ENCODE measurements at regions not wholly inside any gene's neighbourhood (a gene's known extent, or its start where the extent isn't known, plus 50 kb on each side); places are given as distances from the start of the nearest gene placed in this dataset.

DNA sequence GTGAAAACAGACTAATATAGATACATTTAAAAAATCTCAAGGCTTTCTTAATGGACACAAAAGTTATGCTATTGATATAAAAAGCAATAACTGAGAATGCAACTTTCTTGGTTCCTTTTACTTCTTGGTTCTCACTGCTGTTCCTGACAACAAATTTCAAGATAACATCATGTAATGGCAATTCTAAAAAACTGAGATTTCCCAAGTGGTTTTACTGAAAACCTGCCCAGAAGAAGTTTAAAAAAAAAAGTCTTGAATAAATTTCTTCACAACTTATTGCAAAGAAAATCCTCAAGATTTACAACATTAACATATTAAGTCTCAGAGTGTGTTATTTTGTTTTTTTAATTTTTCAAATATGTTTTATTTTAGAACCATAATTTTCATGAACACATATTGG, 302.8 kb upstream of the COX7C start:
- H3K27ac ChIP-seq (ENCODE audit: insufficient read depth, low read length, poor library complexity, severe bottlenecking) = no peak overlapping the region
- DNase-seq (no peak), ATAC-seq (ENCODE audit: low read depth in 2 of 2) (no peak)
- H3K4me3 ChIP-seq (ENCODE audit: low read depth, low read length) = no peak overlapping the region
- Mint-ChIP-seq H3K9me3 (peaks cover 0 to 2% (median 0%) of the 10 kb centered on the region in 7 donors), H3K4me1 (no peaks in the 10 kb centered on the region), H3K27ac (no peak overlapping the region), H3K36me3 (no peaks in the 10 kb centered on the region), H3K27me3 (no peaks in the 10 kb centered on the region), H3K4me3 (no peak overlapping the region)
- H3K27me3 ChIP-seq (ENCODE audit: control insufficient read depth, insufficient read depth, low read length) = no peaks in the 10 kb centered on the region
- no peaks in the 10 kb centered on the region for H3K4me1 ChIP-seq (ENCODE audit: control insufficient read depth, insufficient read depth, low read length, poor library complexity, severe bottlenecking)
- H3K36me3 ChIP-seq (ENCODE audit: control insufficient read depth, insufficient read depth, low read length) = no peaks in the 10 kb centered on the region
- no peaks in the 10 kb centered on the region for H3K9me3 ChIP-seq (ENCODE audit: control insufficient read depth in 2 of 2, low read length in 2 of 2)

DNA sequence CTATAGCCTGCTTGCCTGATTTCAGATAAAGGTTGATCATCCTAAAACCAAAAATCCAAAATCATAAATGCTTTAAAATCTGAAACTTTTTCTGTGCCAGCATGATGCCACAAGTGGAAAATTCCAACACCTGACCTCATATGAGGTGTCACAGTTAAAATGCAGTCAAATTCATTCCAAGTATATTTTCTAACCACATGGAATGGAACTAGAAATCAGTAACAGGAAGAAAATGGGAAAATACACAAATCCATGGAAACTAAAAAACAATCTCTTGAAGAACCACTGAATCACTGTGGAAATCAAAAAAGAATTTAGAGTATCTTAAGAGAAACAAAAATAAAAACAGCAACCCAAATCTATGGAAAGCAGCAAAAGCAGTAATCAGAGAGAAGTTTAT, 297.5 kb upstream of the COX7C start:
- no peaks in the 10 kb centered on the region for H3K36me3 Mint-ChIP-seq
- DNase-seq (no peak), ATAC-seq (ENCODE audit: low read depth in 2 of 2) (no peak)
- H3K4me3 Mint-ChIP-seq = no peak overlapping the region
- Histone ChIP-seq H3K27me3 (ENCODE audit: control insufficient read depth, insufficient read depth, low read length) (no peaks in the 10 kb centered on the region), H3K4me3 (ENCODE audit: low read depth, low read length) (no peak overlapping the region), H3K36me3 (ENCODE audit: control insufficient read depth, insufficient read depth, low read length) (no peaks in the 10 kb centered on the region), H3K9me3 (ENCODE audit: control insufficient read depth in 2 of 2, low read length in 2 of 2) (no peaks in the 10 kb centered on the region), H3K27ac (ENCODE audit: insufficient read depth, low read length, poor library complexity, severe bottlenecking) (no peak overlapping the region), H3K4me1 (ENCODE audit: control insufficient read depth, insufficient read depth, low read length, poor library complexity, severe bottlenecking) (no peaks in the 10 kb centered on the region)
- no peaks in the 10 kb centered on the region for H3K4me1 Mint-ChIP-seq
- H3K9me3 Mint-ChIP-seq = peaks cover 0 to 2% (median 0%) of the 10 kb centered on the region in 7 donors
- no peaks in the 10 kb centered on the region for H3K27me3 Mint-ChIP-seq
- H3K27ac Mint-ChIP-seq = no peak overlapping the region

DNA sequence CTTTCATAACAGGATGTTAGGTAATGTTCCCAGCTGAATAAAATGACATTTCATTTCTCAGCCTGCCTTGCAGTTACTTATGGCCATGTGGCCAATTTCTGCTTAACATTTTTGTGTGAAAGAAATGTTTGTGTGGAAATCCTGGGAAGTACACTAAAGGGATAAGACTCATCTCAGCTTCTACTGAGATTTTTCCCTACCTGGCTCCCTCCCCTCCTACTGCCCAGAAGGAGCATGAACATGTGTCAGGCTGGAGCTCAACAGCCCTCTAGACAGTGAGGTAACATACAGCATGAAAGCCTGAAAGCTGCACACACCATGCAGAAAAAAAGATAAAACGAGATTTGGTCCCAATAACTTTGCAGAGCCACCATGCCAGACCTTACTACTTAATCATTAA, 288.4 kb upstream of the COX7C start:
- Mint-ChIP-seq H3K27me3 (no peaks in the 10 kb centered on the region), H3K27ac (no peak overlapping the region), H3K4me1 (no peaks in the 10 kb centered on the region), H3K4me3 (no peak overlapping the region), H3K36me3 (no peaks in the 10 kb centered on the region), H3K9me3 (peaks cover 0 to 5% (median 0%) of the 10 kb centered on the region in 7 donors)
- DNase-seq = no peak
- Histone ChIP-seq H3K4me3 (ENCODE audit: low read depth, low read length) (no peak overlapping the region), H3K27me3 (ENCODE audit: control insufficient read depth, insufficient read depth, low read length) (no peaks in the 10 kb centered on the region), H3K27ac (ENCODE audit: insufficient read depth, low read length, poor library complexity, severe bottlenecking) (no peak overlapping the region), H3K4me1 (ENCODE audit: control insufficient read depth, insufficient read depth, low read length, poor library complexity, severe bottlenecking) (no peaks in the 10 kb centered on the region), H3K36me3 (ENCODE audit: control insufficient read depth, insufficient read depth, low read length) (no peaks in the 10 kb centered on the region), H3K9me3 (ENCODE audit: control insufficient read depth in 2 of 2, low read length in 2 of 2) (no peaks in the 10 kb centered on the region)
- no peak for ATAC-seq (ENCODE audit: low read depth in 2 of 2)

DNA sequence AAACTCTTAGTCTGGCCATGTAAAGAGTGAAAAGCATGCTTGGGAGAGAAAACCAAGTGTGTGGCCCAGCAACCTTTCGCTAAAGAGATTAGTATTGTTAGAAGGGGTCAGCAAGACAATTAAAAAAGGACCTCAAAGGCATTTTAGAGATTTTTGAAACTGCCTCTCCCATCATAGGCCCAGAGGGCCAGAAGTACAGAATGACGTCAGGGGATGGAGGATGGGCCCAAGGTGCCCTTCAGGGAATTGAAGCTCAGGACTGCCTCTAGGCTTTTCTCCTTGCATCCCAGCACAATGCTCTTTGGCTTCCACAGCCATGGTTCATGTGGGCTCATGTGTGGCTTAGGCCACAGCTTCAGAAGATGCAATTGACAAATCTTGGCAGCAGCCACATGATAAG, 287.0 kb upstream of the COX7C start:
- H3K4me1 Mint-ChIP-seq = no peaks in the 10 kb centered on the region
- no peak overlapping the region for H3K27ac Mint-ChIP-seq
- no peak overlapping the region for H3K4me3 Mint-ChIP-seq
- Histone ChIP-seq H3K27ac (ENCODE audit: insufficient read depth, low read length, poor library complexity, severe bottlenecking) (no peak overlapping the region), H3K4me3 (ENCODE audit: low read depth, low read length) (no peak overlapping the region), H3K36me3 (ENCODE audit: control insufficient read depth, insufficient read depth, low read length) (no peaks in the 10 kb centered on the region), H3K9me3 (ENCODE audit: control insufficient read depth in 2 of 2, low read length in 2 of 2) (no peaks in the 10 kb centered on the region), H3K27me3 (ENCODE audit: control insufficient read depth, insufficient read depth, low read length) (no peaks in the 10 kb centered on the region), H3K4me1 (ENCODE audit: control insufficient read depth, insufficient read depth, low read length, poor library complexity, severe bottlenecking) (no peaks in the 10 kb centered on the region)
- no peak for ATAC-seq (ENCODE audit: low read depth in 2 of 2)
- H3K27me3 Mint-ChIP-seq = no peaks in the 10 kb centered on the region
- peaks cover 0 to 5% (median 0%) of the 10 kb centered on the region in 7 donors for H3K9me3 Mint-ChIP-seq
- H3K36me3 Mint-ChIP-seq = no peaks in the 10 kb centered on the region
- DNase-seq = no peak

DNA sequence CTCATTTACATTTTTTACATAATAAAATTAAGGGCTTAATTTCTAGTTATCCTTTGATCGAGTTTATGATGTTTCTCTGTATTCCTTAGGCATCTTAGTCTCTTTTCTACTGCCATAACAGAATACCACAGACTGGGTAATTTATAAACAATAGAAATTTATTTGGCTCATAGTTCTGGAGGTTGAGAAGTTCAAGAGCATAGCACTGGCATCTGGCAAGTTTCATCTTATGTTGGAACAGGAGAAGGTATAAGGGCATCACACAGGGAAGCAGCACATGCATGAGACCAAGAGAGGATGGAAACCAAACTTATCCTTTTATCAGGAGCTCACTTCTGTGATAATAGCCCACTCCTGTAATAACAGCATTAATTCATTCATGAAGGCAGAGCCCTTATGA, 284.9 kb upstream of the COX7C start:
- no peaks in the 10 kb centered on the region for H3K4me1 Mint-ChIP-seq
- Histone ChIP-seq H3K27ac (ENCODE audit: insufficient read depth, low read length, poor library complexity, severe bottlenecking) (no peak overlapping the region), H3K4me1 (ENCODE audit: control insufficient read depth, insufficient read depth, low read length, poor library complexity, severe bottlenecking) (no peaks in the 10 kb centered on the region), H3K4me3 (ENCODE audit: low read depth, low read length) (no peak overlapping the region), H3K9me3 (ENCODE audit: control insufficient read depth in 2 of 2, low read length in 2 of 2) (no peaks in the 10 kb centered on the region), H3K27me3 (ENCODE audit: control insufficient read depth, insufficient read depth, low read length) (no peaks in the 10 kb centered on the region), H3K36me3 (ENCODE audit: control insufficient read depth, insufficient read depth, low read length) (no peaks in the 10 kb centered on the region)
- H3K36me3 Mint-ChIP-seq = peaks cover 4% of the 10 kb centered on the region
- no peak overlapping the region for H3K4me3 Mint-ChIP-seq
- DNase-seq = no peak
- no peak for ATAC-seq (ENCODE audit: low read depth in 2 of 2)
- peaks cover 0 to 3% (median 0%) of the 10 kb centered on the region in 7 donors for H3K9me3 Mint-ChIP-seq
- H3K27me3 Mint-ChIP-seq = no peaks in the 10 kb centered on the region
- peak overlapping the region in 1 of 3 donors; percentile 10 for H3K27ac Mint-ChIP-seq

DNA sequence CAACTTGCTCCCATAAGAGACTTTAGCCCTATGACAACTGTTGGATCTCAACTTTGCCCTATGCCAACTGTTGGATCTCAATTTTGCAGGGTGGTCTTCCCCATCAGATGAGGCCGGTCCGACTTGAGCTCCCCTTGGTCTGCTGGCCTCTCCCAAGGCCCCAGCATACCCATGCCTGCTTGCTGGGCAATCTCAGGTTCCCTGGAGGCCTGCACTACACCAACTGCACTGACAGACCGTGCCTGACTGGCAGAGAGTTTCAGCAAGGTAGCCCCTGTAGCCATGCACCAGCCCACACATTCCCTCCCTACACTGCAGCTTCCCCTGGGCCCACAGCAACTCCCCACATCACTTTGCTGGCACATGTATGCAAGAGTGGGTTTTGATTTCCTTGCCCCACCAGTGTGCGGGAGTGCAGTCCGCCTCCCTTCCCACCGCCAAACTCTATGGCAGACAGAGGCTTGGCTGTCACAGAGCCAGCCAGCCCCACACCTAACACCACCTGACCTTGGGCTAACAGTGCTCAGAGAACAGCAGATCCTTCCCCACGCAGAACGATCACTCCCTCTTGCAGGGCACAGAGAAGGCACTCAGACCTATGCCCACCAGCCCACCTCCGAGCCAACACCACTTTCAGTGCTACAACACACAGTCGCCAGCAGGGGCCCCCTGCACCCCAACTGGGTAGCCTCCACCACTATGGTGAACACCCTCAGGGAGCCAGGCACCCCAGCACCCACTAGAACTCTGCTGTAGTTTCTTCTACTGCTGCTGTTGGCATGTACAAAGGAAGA, 279.9 kb upstream of the COX7C start:
- ATAC-seq (ENCODE audit: low read depth in 2 of 2) (peak in 1 of 2 donors; percentile 14), DNase-seq (no peak)
- Mint-ChIP-seq H3K27me3 (no peaks in the 10 kb centered on the region), H3K27ac (no peak overlapping the region), H3K4me3 (no peak overlapping the region), H3K4me1 (no peaks in the 10 kb centered on the region), H3K9me3 (peaks cover 0 to 2% (median 1%) of the 10 kb centered on the region in 7 donors), H3K36me3 (peaks cover 4% of the 10 kb centered on the region)
- no peaks in the 10 kb centered on the region for H3K9me3 ChIP-seq (ENCODE audit: control insufficient read depth in 2 of 2, low read length in 2 of 2)
- H3K27ac ChIP-seq (ENCODE audit: insufficient read depth, low read length, poor library complexity, severe bottlenecking) = no peak overlapping the region
- H3K27me3 ChIP-seq (ENCODE audit: control insufficient read depth, insufficient read depth, low read length) = no peaks in the 10 kb centered on the region
- H3K4me3 ChIP-seq (ENCODE audit: low read depth, low read length) = no peak overlapping the region
- no peaks in the 10 kb centered on the region for H3K36me3 ChIP-seq (ENCODE audit: control insufficient read depth, insufficient read depth, low read length)
- H3K4me1 ChIP-seq (ENCODE audit: control insufficient read depth, insufficient read depth, low read length, poor library complexity, severe bottlenecking) = no peaks in the 10 kb centered on the region

DNA sequence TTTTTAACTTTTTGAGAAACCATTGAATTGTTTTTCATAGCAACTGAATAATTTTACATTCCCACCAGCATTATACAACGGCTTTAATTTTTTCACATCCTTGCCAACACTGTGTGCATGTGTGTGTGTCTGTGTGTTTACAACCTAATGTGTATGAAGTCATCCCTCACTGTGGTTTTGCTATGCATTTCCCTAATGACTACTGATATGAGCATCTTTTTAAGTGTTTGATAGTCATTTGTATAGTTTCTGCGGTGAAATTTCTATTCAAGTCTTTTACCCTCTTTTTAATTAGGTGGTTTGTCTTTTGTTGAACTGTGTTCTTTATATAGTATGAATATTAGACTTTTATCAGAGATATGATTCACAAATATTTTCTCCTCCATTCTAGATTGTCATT, 263.1 kb upstream of the COX7C start:
- no peak overlapping the region for H3K4me3 ChIP-seq (ENCODE audit: low read depth, low read length)
- DNase-seq = no peak
- no peak overlapping the region for H3K4me3 Mint-ChIP-seq
- no peak for ATAC-seq (ENCODE audit: low read depth in 2 of 2)
- no peak overlapping the region for H3K27ac Mint-ChIP-seq
- H3K27me3 Mint-ChIP-seq = no peaks in the 10 kb centered on the region
- H3K9me3 Mint-ChIP-seq = peaks cover 0 to 6% (median 2%) of the 10 kb centered on the region in 7 donors
- no peaks in the 10 kb centered on the region for H3K4me1 ChIP-seq (ENCODE audit: control insufficient read depth, insufficient read depth, low read length, poor library complexity, severe bottlenecking)
- no peaks in the 10 kb centered on the region for H3K27me3 ChIP-seq (ENCODE audit: control insufficient read depth, insufficient read depth, low read length)
- H3K4me1 Mint-ChIP-seq = no peaks in the 10 kb centered on the region
- H3K9me3 ChIP-seq (ENCODE audit: control insufficient read depth in 2 of 2, low read length in 2 of 2) = no peaks in the 10 kb centered on the region
- H3K36me3 ChIP-seq (ENCODE audit: control insufficient read depth, insufficient read depth, low read length) = no peaks in the 10 kb centered on the region
- H3K36me3 Mint-ChIP-seq = no peaks in the 10 kb centered on the region
- no peak overlapping the region for H3K27ac ChIP-seq (ENCODE audit: insufficient read depth, low read length, poor library complexity, severe bottlenecking)

DNA sequence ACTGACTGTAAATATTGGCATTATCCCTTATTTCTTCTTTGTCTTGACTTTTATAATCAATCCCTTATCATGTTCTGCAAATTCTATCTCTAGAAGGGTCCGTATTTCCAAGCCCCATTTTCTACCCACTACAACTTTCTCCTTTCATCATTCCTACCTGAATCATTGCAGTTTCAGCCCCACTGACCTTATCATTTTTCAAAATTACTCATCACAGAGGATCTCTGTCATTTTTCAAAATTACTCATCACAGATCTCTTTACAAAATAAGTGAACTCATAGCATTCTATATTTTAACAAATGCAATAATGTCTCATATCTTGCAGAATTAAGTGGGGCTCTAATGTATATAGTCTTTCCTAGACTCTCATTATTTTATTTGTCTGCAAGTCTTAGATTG, 256.9 kb upstream of the COX7C start:
- Mint-ChIP-seq H3K27me3 (no peaks in the 10 kb centered on the region), H3K4me1 (no peaks in the 10 kb centered on the region), H3K27ac (no peak overlapping the region), H3K36me3 (no peaks in the 10 kb centered on the region), H3K4me3 (no peak overlapping the region), H3K9me3 (peaks cover 0 to 5% (median 0%) of the 10 kb centered on the region in 7 donors)
- no peaks in the 10 kb centered on the region for H3K9me3 ChIP-seq (ENCODE audit: control insufficient read depth in 2 of 2, low read length in 2 of 2)
- H3K4me1 ChIP-seq (ENCODE audit: control insufficient read depth, insufficient read depth, low read length, poor library complexity, severe bottlenecking) = no peaks in the 10 kb centered on the region
- DNase-seq = no peak
- ATAC-seq (ENCODE audit: low read depth in 2 of 2) = no peak
- no peaks in the 10 kb centered on the region for H3K36me3 ChIP-seq (ENCODE audit: control insufficient read depth, insufficient read depth, low read length)
- no peak overlapping the region for H3K4me3 ChIP-seq (ENCODE audit: low read depth, low read length)
- no peaks in the 10 kb centered on the region for H3K27me3 ChIP-seq (ENCODE audit: control insufficient read depth, insufficient read depth, low read length)
- H3K27ac ChIP-seq (ENCODE audit: insufficient read depth, low read length, poor library complexity, severe bottlenecking) = no peak overlapping the region
